LNCaP clone FGC (cell line): ENCODE measurements at regions not wholly inside any gene's neighbourhood (a gene's known extent, or its start where the extent isn't known, plus 50 kb on each side); places are given as distances from the start of the nearest gene placed in this dataset.

Source experiments
- DNase-seq: peaks from one replicate; pipeline ENCODE4 v3.0.0-alpha.2; 2011; ENCODE audit warnings: low read depth
- H3K4me3 ChIP-seq: 2 replicates; pipeline ENCODE4 v1.5.1; 2011; ENCODE audit warnings: mild to moderate bottlenecking, low read depth, low read length, control low read depth
- CTCF ChIP-seq: IDR thresholded peaks from 2 replicates; pipeline ENCODE4 v1.5.1; 2012; ENCODE audit warnings: mild to moderate bottlenecking; ENCODE audit not compliant: control insufficient read depth, insufficient read depth; ENCODE audit errors: extremely low read depth

DNA sequence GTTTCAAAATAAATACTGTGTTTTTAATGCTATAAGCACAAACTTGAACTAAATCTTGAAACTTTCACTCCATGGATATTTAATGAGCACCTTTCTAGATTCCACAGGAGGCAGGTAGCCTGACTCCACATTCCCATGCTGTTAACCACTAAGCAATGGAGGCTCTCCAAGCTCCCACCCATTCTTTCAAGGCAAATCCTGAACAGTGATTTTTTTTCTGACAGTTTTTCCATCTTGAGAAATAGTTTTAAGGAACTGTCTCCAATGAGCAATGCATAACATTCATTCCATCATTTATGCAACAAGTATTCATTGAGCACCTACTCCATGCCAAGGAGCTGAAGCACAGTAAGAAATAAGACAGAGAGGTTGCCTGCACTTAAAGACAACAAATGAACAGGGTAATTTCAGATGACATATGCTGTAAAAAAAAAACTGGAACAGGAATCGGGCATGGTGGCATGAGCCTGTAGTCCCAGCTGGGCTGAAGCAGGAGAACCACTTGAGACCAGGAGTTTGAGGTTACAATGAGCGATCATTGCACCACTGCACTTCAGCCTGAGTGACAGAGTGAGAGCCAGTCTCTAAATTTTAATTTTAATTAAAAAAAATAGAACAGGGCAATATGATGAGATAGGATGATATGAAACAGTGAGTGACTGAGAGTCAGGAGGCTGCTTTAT is 102.3 kb upstream of the CPSF6 start:
- H3K4me3 ChIP-seq, result no peak overlapping the region
- no peak for DNase-seq
- no peak for TF ChIP-seq CTCF

DNA sequence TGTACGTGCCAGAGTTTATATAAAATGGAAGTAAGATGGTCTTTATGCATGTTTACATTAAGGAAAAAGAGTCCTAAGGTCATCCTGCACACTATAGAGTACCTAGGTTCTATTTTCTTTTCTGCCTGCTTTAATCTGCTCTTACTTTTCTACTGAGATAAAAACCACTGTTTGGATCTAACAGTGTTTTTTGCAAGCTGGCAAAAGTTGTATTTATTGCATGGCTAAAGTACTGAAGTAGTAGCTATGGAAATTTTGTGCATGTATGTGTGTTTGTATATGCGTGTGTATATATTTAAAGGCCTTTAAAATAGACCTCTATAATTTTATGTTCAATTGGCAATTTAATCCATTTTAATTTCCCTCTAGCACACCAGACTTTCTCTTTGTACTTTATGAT is 98.3 kb upstream of the CPSF6 start:
- H3K4me3 ChIP-seq, result no peak overlapping the region
- no peak for DNase-seq
- no peak for TF ChIP-seq CTCF

DNA sequence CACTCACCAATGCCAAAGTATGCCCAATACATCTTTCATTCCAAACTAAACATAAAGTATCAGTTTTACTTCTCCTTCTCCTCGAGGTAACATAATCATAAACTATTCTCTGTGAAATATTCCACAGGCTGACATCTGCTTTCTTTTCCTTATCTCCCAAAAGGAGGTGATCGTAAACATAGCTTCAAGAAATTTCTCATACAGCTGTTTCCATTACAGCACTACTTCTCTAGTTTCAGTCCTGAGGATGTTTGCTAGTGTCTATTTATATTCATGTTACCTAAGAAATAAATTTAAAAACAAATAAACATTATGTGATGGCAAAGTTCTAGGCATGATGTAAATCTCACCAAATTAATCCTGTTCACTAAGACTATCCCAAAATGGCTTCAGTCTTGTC is 90.1 kb upstream of the CPSF6 start:
- no peak for TF ChIP-seq CTCF
- H3K4me3 ChIP-seq, result no peak overlapping the region
- no peak for DNase-seq

GRCh38 chr12:69150083-69150795 is 89.1 kb upstream of the CPSF6 start:
- DNase-seq, result peak; percentile 11
- TF ChIP-seq CTCF, result no peak
- no peak overlapping the region for H3K4me3 ChIP-seq

GRCh38 chr12:69150796-69151127 is 88.6 kb upstream of the CPSF6 start:
- TF ChIP-seq CTCF, result no peak
- H3K4me3 ChIP-seq, result no peak overlapping the region
- DNase-seq, result no peak

- no peak for TF ChIP-seq CTCF
- no peak for DNase-seq
- H3K4me3 ChIP-seq, result no peak overlapping the region
Measured at GRCh38 chr12:69151254-69151764, 88.1 kb upstream of the CPSF6 start.
